Femur (tissue), 1 donor: ENCODE measurements at regions not wholly inside any gene's neighbourhood (a gene's known extent, or its start where the extent isn't known, plus 50 kb on each side); places are given as distances from the start of the nearest gene placed in this dataset.
"Not testable (repeated sequence)": the region's sequence is repeated elsewhere in the genome, so short reads cannot be mapped to it uniquely, and the experiment has no call there.

ENCODE experiments used
- DNase-seq: peaks from one replicate; pipeline ENCODE4 v3.0.0-alpha.2; 2017

- DNase-seq: no peak
These were observed 614.0 kb upstream of the FOXG1 start for GRCh38 chr14:28152453-28153044.

- no peak for DNase-seq
These were observed 609.2 kb upstream of the FOXG1 start for GRCh38 chr14:28157289-28157869.

GRCh38 chr14:28157887-28158791 lies 608.4 kb upstream of the FOXG1 start:
- no peak for DNase-seq

GRCh38 chr14:28161040-28161439 lies 605.5 kb upstream of the FOXG1 start:
- no peak for DNase-seq

GRCh38 chr14:28163233-28163632 lies 603.4 kb upstream of the FOXG1 start:
- DNase-seq: no peak

- DNase-seq: no peak
These were observed 602.7 kb upstream of the FOXG1 start for GRCh38 chr14:28163897-28164296.

- not testable (repeated sequence) for DNase-seq
These were observed 578.4 kb upstream of the FOXG1 start for GRCh38 chr14:28187902-28188830.

GRCh38 chr14:28196878-28197277 lies 569.7 kb upstream of the FOXG1 start:
- DNase-seq: no peak

GRCh38 chr14:28220391-28220790 lies 546.2 kb upstream of the FOXG1 start:
- DNase-seq: no peak

GRCh38 chr14:28240909-28241308 lies 525.7 kb upstream of the FOXG1 start:
- no peak for DNase-seq

- DNase-seq: no peak
These were observed 523.7 kb upstream of the FOXG1 start for GRCh38 chr14:28242895-28243294.

- DNase-seq: no peak
These were observed 523.0 kb upstream of the FOXG1 start for GRCh38 chr14:28243600-28243999.

- no peak for DNase-seq
These were observed 521.4 kb upstream of the FOXG1 start for GRCh38 chr14:28245216-28245615.

- no peak for DNase-seq
These were observed 519.1 kb upstream of the FOXG1 start for GRCh38 chr14:28247491-28247890.

GRCh38 chr14:28252124-28252523 lies 514.5 kb upstream of the FOXG1 start:
- DNase-seq: not testable (repeated sequence)

GRCh38 chr14:28254768-28255167 lies 511.8 kb upstream of the FOXG1 start:
- DNase-seq: no peak

- DNase-seq: no peak
These were observed 502.3 kb upstream of the FOXG1 start for GRCh38 chr14:28264306-28264705.

GRCh38 chr14:28272270-28272669 lies 494.3 kb upstream of the FOXG1 start:
- DNase-seq: no peak

GRCh38 chr14:28280530-28280929 lies 486.1 kb upstream of the FOXG1 start:
- no peak for DNase-seq

- no peak for DNase-seq
These were observed 485.5 kb upstream of the FOXG1 start for GRCh38 chr14:28280997-28281598.

- no peak for DNase-seq
These were observed 481.9 kb upstream of the FOXG1 start for GRCh38 chr14:28284546-28285300.
